IMR-90 (cell line): ENCODE measurements at regions not wholly inside any gene's neighbourhood (a gene's known extent, or its start where the extent isn't known, plus 50 kb on each side); places are given as distances from the start of the nearest gene placed in this dataset.

Source experiments
- ATAC-seq: fragments of 200-7000 bp; cut with Tn5 transposase; 2 replicates; pipeline ENCODE4 v1.9.1; 2020; ENCODE audit warnings: low read depth, mild to moderate bottlenecking, moderate library complexity
- BruUV-seq: library from RNA; stranded (reverse); fragments of 400-500 nt; replicated peaks from 2 replicates; lab custom pipeline; 2021; lab: Mats Ljungman, UMichigan
- CTCF ChIA-PET: fragments of 300-600 bp; formaldehyde crosslinking; extraction: SDS; loops from one replicate; lab custom pipeline; 2021; ENCODE audit warnings: antibody characterized with exemption; lab: Yijun Ruan, JAX
- POLR2A ChIA-PET: fragments of 300-600 bp; sonication (Branson Sonifier 250); formaldehyde crosslinking; loops from one replicate; lab custom pipeline; 2022; ENCODE audit warnings: antibody characterized with exemption; ENCODE audit not compliant: unreplicated experiment; lab: Charles Lee
- DNase-seq: peaks from one replicate; pipeline ENCODE4 v3.0.0; 2013
- H2AFZ ChIP-seq: replicated peaks from 2 replicates; pipeline ENCODE3; 2013; ENCODE audit warnings: low read length, mild to moderate bottlenecking; ENCODE audit not compliant: poor library complexity
- H2AK5ac ChIP-seq: 2 replicates; pipeline ENCODE4 v1.6.1; 2013; ENCODE audit warnings: low read depth, low read length, inconsistent platforms
- H2AK9ac ChIP-seq: replicated peaks from 2 replicates; pipeline ENCODE3; 2013; ENCODE audit warnings: mild to moderate bottlenecking, low read depth, low read length, moderate library complexity; ENCODE audit not compliant: poor library complexity
- H2BK120ac ChIP-seq: 2 replicates; pipeline ENCODE4 v1.6.1; 2013; ENCODE audit warnings: low read depth, low read length, inconsistent platforms
- H2BK15ac ChIP-seq: 3 replicates; pipeline ENCODE4 v1.6.1; 2013; ENCODE audit warnings: low read depth, low read length, inconsistent platforms
- H2BK20ac ChIP-seq: 2 replicates; pipeline ENCODE4 v1.6.1; 2013; ENCODE audit warnings: low read depth, mild to moderate bottlenecking, inconsistent platforms, low read length, moderate library complexity
- H2BK5ac ChIP-seq: 2 replicates; pipeline ENCODE4 v1.6.1; 2013; ENCODE audit warnings: mild to moderate bottlenecking, low read depth, low read length, inconsistent platforms; ENCODE audit not compliant: poor library complexity, severe bottlenecking
- H3K14ac ChIP-seq: replicated peaks from 2 replicates; pipeline ENCODE4 v1.6.1; 2013; ENCODE audit warnings: low read depth, low read length, inconsistent platforms
- H3K18ac ChIP-seq: 2 replicates; pipeline ENCODE4 v1.6.1; 2013; ENCODE audit warnings: low read depth, low read length, control low read depth
- H3K23ac ChIP-seq: 2 replicates; pipeline ENCODE4 v1.6.1; 2013; ENCODE audit warnings: low read depth, low read length, inconsistent platforms
- H3K27ac ChIP-seq: 2 replicates; pipeline ENCODE4 v1.5.1; 2013; ENCODE audit warnings: mild to moderate bottlenecking, control low read depth, low read length; ENCODE audit not compliant: insufficient read depth
- H3K27me3 ChIP-seq: 2 replicates; pipeline ENCODE4 v1.6.1; 2013; ENCODE audit warnings: low read length; ENCODE audit not compliant: control insufficient read depth, insufficient read depth
- H3K36me3 ChIP-seq: 2 replicates; pipeline ENCODE4 v1.6.1; 2013; ENCODE audit warnings: low read length, mixed read lengths; ENCODE audit not compliant: control insufficient read depth, insufficient read depth
- H3K4ac ChIP-seq: 2 replicates; pipeline ENCODE4 v1.6.1; 2013; ENCODE audit warnings: low read depth, low read length, inconsistent platforms
- H3K4me1 ChIP-seq: 2 replicates; pipeline ENCODE4 v1.6.1; 2013; ENCODE audit warnings: low read length, mixed read lengths; ENCODE audit not compliant: control insufficient read depth, insufficient read depth
- H3K4me2 ChIP-seq: 2 replicates; pipeline ENCODE4 v1.6.1; 2013; ENCODE audit warnings: low read depth, mild to moderate bottlenecking, control low read depth, low read length, moderate library complexity
- H3K4me3 ChIP-seq: 2 replicates; pipeline ENCODE4 v1.5.1; 2013; ENCODE audit warnings: low read depth, mild to moderate bottlenecking, control low read depth, low read length, moderate library complexity; ENCODE audit not compliant: insufficient read depth
- H3K56ac ChIP-seq: 2 replicates; pipeline ENCODE4 v1.6.1; 2013; ENCODE audit warnings: low read length, inconsistent platforms; ENCODE audit not compliant: insufficient read depth; ENCODE audit errors: extremely low read depth
- H3K79me1 ChIP-seq, 2 experiments: 2 replicates each; pipeline ENCODE4 v1.6.1; 2013; ENCODE audit warnings: low read length in 2 of 2, inconsistent platforms in 1 of 2, low read depth in 1 of 2
- H3K9ac ChIP-seq: 2 replicates; pipeline ENCODE4 v1.6.1; 2013; ENCODE audit warnings: low read depth, low read length, control low read depth
- H3K9me1 ChIP-seq: 2 replicates; pipeline ENCODE4 v1.6.1; 2013; ENCODE audit warnings: low read length, inconsistent platforms; ENCODE audit not compliant: insufficient read depth
- H3K9me3 ChIP-seq: 2 replicates; pipeline ENCODE4 v1.6.1; 2013; ENCODE audit warnings: low read length; ENCODE audit not compliant: control insufficient read depth, insufficient read depth
- H4K20me1 ChIP-seq: 2 replicates; pipeline ENCODE4 v1.6.1; 2013; ENCODE audit warnings: low read length, inconsistent platforms; ENCODE audit not compliant: insufficient read depth
- H4K5ac ChIP-seq: 2 replicates; pipeline ENCODE4 v1.6.1; 2013; ENCODE audit warnings: mild to moderate bottlenecking, low read depth, low read length, control low read depth
- H4K8ac ChIP-seq, 2 experiments: 2 replicates each; pipeline ENCODE4 v1.6.1; 2013; ENCODE audit warnings: low read depth in 2 of 2, low read length in 2 of 2, control low read depth in 1 of 2, inconsistent platforms in 1 of 2
- H4K91ac ChIP-seq: 2 replicates; pipeline ENCODE4 v1.6.1; 2013; ENCODE audit warnings: low read depth, low read length, inconsistent platforms; ENCODE audit not compliant: insufficient read depth
- BHLHE40 ChIP-seq: fragments of 150-350 bp; IDR thresholded peaks from 2 replicates; pipeline ENCODE4 v1.6.1; 2016; ENCODE audit warnings: mild to moderate bottlenecking, low read depth, low read length
- CHD1 ChIP-seq: IDR thresholded peaks from 2 replicates; pipeline ENCODE4 v1.6.1; 2012; ENCODE audit warnings: low read depth, low read length, improper control_type of control experiment
- MAZ ChIP-seq: IDR thresholded peaks from 2 replicates; pipeline ENCODE4 v1.6.1; 2012; ENCODE audit warnings: low read depth, mild to moderate bottlenecking, low read length, improper control_type of control experiment, moderate library complexity, borderline replicate concordance
- NFE2L2 ChIP-seq: fragments of 150-350 bp; IDR thresholded peaks from 2 replicates; pipeline ENCODE4 v1.6.1; 2016; ENCODE audit warnings: low read depth, mild to moderate bottlenecking, low read length
- WGBS, 2 experiments: methylation state at CpG; one replicate each; pipeline versions ENCODE4 v1.1.5 to v1.1.7; 2013; ENCODE audit warnings: missing lambda C conversion rate in 2 of 2; ENCODE audit not compliant: insufficient read length in 1 of 2; ENCODE audit errors: extremely low coverage in 2 of 2; 5-methylcytosine and 5-hydroxymethylcytosine counted together
- dilution Hi-C: fragments of 300-500 bp; cut with HindIII; formaldehyde crosslinking; loops from one replicate; pipeline ENCODE4 v1.14.3; 2018; ENCODE audit warnings: low sequenced_read_pairs; ENCODE audit not compliant: unreplicated experiment
- in situ Hi-C: fragments of 300-500 bp; cut with MboI; formaldehyde crosslinking; loops from 3 replicates; pipeline ENCODE4 v1.14.3; 2019; ENCODE audit warnings: low sequenced_read_pairs, inconsistent platforms, mixed read lengths
- intact Hi-C: fragments of 100-400 bp; cut with micrococcal nuclease; formaldehyde crosslinking; loops from 2 replicates; pipeline ENCODE4 v1.10.0; 2022
- TF ChIP-seq, protein P1 (sequence below): fragments of 150-350 bp; IDR thresholded peaks from 2 replicates; pipeline ENCODE4 v1.6.1; 2016; ENCODE audit warnings: low read depth, mild to moderate bottlenecking, low read length, moderate library complexity, borderline replicate concordance

DNA sequence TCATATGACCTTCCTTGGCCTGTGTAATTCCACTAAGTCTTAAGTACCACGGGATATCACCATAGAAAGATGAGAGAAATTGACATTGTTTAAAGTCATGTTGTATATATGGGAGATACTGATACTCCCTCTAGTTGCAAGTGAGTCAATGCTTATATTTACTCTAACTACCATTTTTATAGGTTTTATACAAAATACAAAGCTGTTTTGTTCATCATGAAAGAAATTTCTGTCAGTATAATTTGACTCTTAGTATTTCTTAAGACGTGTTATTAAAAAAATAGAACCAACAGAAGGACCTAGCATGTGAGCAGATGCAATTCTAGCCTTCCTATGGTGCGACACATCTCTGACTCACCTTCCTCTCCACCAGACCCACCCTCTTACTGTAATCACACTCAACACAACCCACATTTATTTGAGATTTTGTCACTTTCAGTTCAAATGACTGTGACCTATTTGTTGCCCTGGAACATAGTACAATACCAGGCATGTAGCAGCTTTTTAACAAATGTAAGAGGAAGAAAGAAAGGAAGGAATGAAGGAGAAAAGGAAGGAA lies 453.1 kb downstream of the CMPK2 start:
- H2AK9ac ChIP-seq, result no peak overlapping the region
- no peak overlapping the region for H4K8ac ChIP-seq
- no peak overlapping the region for H3K23ac ChIP-seq
- no peak overlapping the region for H3K27ac ChIP-seq
- H3K14ac ChIP-seq, result no peak overlapping the region
- H3K36me3 ChIP-seq, result no peaks in the 10 kb centered on the region
- no TSS peak for BruUV-seq
- no peak overlapping the region for H3K9ac ChIP-seq
- H4K20me1 ChIP-seq, result no peaks in the 10 kb centered on the region
- WGBS, 2 experiments, result no CpG with 5 or more reads among the region's 3 CpGs
- no peak overlapping the region for H3K4ac ChIP-seq
- CTCF ChIA-PET, result interaction anchor here (1.0 kb wide), 1 partner anchor 11 kb away, joined by 5 read pairs; no protein-coding TSS in a partner anchor
- no peak overlapping the region for H4K91ac ChIP-seq
- ATAC-seq (peak; percentile 75), DNase-seq (peak; percentile 66)
- H3K56ac ChIP-seq, result no peak overlapping the region
- no peaks in the 10 kb centered on the region for H3K9me3 ChIP-seq
- TF ChIP-seq NFE2L2, result no peak
- no peak for TF ChIP-seq MAZ
- TF ChIP-seq CHD1, result no peak
- peak; percentile 33; the same call in 1 of the 2 replicates for TF ChIP-seq BHLHE40
- TF ChIP-seq, protein P1, sequence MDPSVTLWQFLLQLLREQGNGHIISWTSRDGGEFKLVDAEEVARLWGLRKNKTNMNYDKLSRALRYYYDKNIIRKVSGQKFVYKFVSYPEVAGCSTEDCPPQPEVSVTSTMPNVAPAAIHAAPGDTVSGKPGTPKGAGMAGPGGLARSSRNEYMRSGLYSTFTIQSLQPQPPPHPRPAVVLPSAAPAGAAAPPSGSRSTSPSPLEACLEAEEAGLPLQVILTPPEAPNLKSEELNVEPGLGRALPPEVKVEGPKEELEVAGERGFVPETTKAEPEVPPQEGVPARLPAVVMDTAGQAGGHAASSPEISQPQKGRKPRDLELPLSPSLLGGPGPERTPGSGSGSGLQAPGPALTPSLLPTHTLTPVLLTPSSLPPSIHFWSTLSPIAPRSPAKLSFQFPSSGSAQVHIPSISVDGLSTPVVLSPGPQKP, result no peak
- H3K9me1 ChIP-seq, result no peaks in the 10 kb centered on the region
- H3K4me3 ChIP-seq, result no peak overlapping the region
- peak overlapping the region; percentile 31; the same call in 1 of the 2 replicates for H3K4me2 ChIP-seq
- in situ Hi-C loops, result no loop called here
- no peaks in the 10 kb centered on the region for H3K79me1 ChIP-seq
- H2AFZ ChIP-seq, result no peak overlapping the region
- dilution Hi-C loops, result no loop called here
- 0 out of 2 replicates have a peak overlapping the region, but pooled peaks have one; percentile 50 for H2BK120ac ChIP-seq
- no peak overlapping the region for H2AK5ac ChIP-seq
- H2BK5ac ChIP-seq, result no peak overlapping the region
- POLR2A ChIA-PET, result no interaction called here
- intact Hi-C loops, result no loop called here
- H4K5ac ChIP-seq, result no peak overlapping the region
- no peak overlapping the region for H3K18ac ChIP-seq
- peaks cover 1% of the 10 kb centered on the region; the same call in 1 of the 2 replicates for H3K4me1 ChIP-seq
- no peaks in the 10 kb centered on the region for H3K27me3 ChIP-seq
- H2BK15ac ChIP-seq, result no peak overlapping the region
- H2BK20ac ChIP-seq, result no peak overlapping the region
